GM21723 (cell line): ENCODE measurements at regions not wholly inside any gene's neighbourhood (a gene's known extent, or its start where the extent isn't known, plus 50 kb on each side); places are given as distances from the start of the nearest gene placed in this dataset.
"Not testable (repeated sequence)": the region's sequence is repeated elsewhere in the genome, so short reads cannot be mapped to it uniquely, and the experiment has no call there.

Experiments used
- ATAC-seq: cut with Tn5 transposase; IDR thresholded peaks from one replicate; pipeline ENCODE4 v1.9.1; 2021; ENCODE audit warnings: mild to moderate bottlenecking, moderate library complexity; ENCODE audit not compliant: unreplicated experiment

DNA sequence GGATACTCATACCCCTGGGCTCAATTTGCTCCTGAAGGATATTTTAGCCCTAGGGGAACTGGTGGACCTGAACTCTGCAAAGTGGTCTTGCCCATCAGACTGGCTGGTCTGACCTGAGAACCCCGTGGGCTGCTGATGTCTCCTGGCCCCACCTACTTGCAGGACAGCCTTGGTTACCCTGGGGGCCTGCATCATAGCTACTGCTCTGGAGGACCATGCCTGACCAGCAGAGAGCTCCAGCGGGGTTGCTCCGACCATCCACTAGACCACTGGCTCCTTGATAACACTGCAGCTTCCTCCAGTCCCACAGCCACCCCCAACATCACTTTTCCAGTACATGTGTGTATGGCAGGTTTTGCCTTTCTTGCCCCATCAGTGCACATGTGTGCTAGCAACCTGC is 331.6 kb upstream of the BRINP3 start:
- no peak for ATAC-seq

DNA sequence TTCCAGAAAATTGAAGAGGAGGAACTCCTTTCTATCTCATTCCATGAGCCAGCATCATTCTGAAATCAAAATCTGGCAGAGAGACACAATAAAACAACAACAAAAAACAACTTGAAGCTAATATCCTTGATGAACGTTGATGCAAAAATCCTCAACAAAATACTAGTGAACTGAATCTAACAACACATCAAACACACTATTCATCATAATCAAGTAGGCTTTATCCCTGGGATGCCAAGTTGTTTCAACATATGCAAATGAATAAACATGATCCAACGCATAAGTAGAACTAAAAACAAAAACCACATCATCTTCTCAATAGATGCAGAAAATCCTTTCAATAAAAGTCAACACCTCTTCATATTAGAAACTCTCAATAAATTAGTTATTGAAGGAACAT is 335.3 kb upstream of the BRINP3 start:
- no peak for ATAC-seq

DNA sequence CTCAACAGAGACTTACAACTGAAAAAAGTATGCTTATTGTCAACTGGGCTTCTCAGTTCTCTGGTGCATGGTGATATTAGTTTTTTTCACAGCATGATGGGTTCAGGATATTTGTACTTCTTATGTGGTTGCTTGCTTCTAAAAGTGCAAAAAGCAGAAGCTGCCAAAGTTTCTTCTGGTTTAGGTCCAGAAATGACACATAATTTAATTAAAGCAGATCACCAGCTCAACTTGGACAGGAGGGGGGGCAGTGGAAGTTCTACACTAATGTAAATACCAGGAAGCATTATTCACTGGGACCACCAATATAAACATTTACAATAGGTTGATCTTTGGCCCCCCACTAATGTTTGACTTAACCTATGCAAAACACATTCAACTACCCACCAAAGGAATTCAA is 354.8 kb upstream of the BRINP3 start:
- ATAC-seq = no peak

DNA sequence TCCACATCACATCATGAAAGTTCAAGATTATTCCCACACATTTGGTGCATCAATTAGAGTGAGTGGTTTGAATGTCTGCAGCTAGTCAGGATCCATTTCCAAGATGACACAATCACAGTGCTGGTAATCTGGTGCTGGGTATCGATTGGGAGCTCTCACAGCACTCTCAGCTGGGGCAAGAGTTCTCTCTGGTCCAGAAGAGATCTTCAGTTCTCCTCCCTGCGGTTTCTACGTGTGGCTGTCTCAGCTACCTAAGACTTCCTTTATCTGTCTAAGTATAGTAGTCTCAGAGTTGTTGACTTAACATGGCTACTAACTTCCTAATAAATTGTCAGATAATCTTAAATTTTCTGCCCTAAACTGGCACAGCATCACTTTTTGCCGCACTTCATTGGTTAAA is 358.0 kb upstream of the BRINP3 start:
- no peak for ATAC-seq

DNA sequence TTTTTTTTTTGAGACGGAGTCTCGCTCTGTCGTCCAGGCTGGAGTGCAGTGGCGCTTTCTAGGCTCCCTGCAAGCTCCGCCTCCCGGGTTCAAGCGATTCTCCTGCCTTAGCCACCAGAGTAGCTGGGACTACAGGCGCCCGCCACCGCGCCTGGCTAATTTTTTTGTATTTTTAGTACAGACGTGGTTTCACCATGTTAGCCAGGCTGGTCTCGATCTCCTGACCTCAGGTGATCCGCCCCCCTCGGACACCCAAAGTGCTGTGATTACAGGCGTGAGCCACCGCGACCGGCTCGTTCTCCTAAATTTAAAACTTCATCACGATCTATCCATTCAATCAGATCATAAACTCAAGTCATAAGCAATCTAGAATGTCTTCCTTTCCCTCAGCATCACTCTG is 359.5 kb upstream of the BRINP3 start:
- ATAC-seq = not testable (repeated sequence)

DNA sequence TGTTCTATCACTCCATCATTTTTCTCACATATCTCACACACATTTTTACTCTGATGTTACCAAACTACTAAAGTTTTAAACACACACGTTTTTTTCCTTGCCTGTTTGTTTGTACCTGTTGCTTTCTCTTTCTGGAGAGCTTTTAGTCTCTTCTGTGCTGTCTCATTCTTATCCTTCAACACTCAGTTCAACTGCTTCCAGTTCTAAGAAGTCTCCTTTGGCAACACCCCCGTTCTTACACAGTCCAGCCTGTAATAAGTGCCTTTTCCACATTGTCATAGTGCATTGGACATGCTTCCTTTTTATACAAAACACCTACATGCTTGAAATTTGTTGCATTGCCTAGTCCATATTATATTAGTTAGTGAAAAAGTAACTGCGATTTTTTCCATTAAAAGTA is 360.2 kb upstream of the BRINP3 start:
- no peak for ATAC-seq

DNA sequence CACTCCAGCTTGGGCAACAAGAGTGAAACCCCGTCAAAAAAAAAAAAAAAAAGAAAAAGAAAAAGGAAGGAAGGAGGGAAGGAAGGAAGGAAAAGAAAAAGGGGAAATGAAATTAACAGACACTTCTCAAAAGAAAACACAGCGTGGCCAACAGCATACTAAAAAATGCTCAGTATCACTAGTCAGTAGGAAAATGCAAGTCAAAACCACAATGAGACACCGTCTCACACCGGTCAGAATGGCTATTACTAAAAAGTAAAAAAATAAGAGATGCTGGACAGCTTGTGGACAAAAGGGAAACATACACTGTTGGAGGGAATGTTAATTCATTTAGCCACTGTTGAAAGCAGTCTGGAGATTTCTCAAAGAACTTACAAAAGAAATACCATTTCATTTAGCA is 369.5 kb upstream of the BRINP3 start:
- no peak for ATAC-seq

DNA sequence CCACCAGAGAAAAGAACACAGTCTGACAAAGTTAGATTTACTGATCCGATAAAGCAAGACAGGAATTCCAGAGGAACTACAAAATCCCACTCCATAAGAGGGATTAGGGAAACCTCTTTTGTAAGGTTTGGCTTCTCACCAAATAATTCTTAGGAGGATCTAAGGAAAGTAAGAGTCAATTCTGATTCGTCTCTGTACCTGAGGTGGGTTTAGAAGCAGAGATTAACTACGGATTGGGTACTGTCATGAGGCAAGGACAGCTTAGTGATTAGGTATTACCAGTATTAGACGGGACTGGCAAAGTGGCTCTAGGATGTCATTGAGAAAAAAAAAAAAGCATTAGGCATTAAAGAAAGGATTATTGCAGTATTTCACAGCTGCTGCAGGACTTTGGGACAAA is 371.7 kb upstream of the BRINP3 start:
- ATAC-seq = no peak

DNA sequence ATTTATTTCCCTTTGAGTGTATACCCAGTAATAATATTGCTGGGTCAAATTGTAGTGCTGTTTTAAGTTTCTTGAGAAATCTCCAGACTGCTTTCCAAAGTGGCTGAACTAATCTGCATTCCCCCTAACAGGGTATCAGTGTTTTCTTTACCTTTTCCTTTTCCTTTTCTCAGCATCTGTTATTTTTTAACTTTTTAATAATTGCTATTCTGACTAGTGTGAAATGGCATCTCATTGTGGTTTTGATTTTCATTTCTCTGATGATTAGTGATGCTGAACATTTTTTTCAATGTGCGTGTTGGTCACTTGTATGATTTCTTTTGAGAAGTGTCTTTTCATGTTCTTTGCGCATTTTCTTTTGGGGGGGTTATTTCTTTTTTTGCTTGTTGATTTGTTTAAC is 374.9 kb upstream of the BRINP3 start:
- ATAC-seq = no peak

DNA sequence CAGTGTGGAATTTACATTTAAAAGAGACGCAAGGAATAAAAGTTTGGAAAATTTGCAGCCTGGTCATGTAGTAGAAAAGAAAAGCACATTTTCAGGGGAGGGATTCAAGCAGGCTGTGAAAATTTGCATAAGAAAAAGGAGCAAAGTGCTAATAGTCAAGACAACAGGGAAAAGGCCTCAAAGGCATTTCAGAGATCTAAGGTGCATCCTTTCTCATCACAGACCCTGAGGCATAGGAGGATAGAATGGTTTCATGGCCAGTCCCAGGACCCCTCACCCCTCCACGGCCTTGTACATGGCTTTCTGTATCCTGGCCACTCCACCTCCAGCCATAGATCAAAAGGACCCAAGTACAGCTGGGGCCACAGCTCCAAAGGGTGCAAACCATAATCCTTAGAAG is 380.5 kb upstream of the BRINP3 start:
- no peak for ATAC-seq

DNA sequence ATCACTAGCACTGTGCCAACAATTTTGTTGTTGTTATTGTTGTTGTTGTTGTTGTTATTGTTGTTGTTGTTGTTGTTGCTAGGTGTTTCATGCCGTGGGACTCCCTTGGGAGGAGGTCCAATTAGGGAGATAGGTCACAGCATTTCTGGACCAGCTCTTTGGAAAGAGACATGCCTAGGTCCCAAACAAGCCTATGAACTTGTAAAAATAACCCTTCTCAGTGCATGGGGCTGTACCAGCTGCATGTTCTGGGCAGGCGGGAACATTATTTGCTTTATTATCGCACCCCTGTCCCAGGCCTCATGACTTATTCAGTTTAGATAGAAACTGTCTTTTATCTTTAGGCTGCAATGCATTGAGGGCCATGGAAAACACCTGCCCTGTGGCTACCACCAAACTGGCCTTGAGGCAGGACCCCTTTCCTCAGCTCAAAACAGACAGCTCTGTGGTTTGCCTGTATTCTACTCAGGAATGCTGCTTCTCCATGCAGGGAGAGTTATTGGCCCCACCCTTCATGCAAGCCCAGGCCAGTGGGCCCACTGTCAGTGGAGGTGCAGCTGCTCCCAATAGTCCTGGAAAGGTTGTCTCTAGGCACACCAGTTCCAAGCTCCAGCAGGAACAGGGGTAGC is 386.5 kb upstream of the BRINP3 start:
- no peak for ATAC-seq

DNA sequence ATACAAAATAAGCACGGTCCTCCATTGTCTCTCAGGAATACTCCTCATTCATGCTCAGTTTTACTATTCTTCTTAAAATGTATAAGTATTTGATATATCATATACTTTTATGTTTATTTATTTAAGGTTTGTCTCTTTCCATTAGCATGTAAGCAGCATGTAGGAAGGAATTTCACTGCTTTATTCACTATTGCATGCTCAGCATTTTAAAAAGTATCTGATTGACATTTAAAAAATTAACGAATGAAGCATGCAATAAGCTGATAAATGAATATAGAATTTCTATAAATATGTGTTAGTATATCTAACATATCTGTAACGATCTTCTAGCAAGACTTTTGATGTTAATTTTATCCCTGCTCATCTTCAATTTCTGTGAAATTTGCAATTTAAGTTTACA is 402.7 kb upstream of the BRINP3 start:
- no peak for ATAC-seq

DNA sequence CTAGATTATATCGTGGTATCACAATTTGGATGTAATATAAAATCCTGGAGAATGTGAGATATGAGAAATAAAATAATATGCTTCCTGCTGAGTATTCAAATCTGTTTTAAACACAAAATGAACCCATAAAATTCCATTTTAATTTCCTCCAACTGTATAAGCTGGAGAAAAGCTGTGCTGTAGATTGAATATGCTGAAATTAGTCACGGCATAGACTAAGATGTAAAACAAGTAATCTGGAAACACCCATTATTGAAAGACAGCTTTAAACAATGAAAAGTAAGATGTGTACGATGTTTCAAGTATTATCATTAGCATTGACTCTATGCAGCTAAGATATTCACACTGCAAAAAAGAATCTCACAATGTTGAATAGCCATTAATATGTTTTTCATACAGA is 403.4 kb upstream of the BRINP3 start:
- no peak for ATAC-seq

DNA sequence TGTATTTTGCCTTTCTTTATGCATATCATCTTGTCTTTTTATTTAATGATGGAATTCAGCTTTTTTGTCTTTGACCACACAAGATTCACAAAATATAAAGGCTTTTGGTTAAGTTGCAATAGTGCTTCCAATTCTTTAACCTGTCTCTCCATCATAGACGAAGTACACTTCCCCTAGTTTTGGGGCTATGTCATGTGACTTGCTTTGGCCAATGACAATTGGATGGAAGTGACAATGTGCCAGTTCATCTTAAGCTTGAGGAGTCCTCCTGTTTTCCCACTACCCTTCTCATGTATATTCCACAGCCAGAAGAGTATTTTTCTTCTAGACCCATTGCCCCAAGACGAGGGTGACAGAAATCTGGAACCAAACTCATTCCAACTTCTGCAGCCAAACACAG is 419.6 kb upstream of the BRINP3 start:
- no peak for ATAC-seq

DNA sequence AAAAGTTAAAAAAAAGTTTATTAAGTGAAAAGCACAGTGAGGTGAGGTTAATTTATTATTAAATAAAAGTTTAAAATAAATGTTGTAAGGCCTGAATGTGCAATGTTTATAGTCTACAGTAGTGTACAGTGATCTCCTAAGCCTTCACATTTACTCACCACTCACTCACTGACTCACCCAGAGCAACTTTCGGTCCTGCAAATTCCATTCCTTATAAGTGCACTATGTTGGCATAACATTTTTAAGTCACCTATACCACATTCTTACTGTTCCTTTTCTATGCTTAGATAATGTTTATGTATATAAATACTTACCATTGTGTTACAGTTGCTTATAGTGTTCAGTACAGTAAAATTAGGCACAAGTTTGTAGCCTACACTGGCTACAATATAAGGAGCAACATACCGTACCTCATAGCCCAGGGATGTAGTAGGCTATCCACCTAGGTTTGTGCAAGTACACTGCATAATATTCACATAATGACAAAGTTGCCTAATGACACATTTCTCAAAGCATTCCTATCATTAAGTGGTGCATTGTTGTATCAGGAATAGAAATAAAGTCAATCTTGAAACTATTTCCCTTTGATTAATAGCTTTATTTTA is 426.5 kb upstream of the BRINP3 start:
- no peak for ATAC-seq

DNA sequence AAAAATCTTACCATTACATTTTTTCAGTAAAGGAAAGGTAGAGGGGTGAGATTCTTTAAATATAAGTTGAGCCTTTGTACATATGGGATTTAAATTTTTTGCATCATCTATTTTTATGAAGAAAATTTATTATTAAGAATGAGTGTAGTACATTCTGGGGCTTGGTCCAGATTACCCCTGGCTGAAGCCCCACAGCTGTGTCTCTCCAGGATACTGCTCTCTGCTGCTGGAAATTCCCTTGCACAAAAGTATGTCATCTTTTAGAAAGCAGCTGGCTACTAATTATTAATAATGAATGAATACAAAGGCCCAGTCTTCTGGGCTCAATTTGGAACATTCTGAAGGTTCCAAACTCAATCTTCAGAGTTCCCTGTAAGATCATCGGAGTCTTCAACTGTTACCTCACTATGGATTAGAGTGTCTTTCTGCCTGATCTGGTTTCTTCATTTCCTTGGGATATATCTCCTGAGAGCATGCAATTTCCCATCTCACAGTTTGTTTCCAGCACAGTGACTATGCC is 428.6 kb upstream of the BRINP3 start:
- no peak for ATAC-seq

DNA sequence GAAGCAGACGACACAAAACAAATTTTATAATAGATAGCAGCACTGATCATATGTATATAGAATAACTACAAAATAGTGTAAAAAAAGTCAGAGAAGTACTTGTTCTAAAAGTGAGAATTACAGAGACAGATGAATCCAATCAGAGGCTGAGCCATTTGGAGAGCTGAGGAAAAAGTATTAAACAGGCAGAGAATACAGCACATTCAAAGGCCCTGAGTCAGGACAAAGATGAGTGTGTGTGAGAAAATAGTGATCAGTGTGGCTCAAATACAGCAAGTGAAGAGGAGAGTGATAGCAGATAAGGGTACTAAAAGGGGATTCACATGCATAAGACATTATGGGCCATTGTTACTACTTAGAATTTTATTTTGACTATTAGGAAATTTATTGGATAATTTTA is 430.6 kb upstream of the BRINP3 start:
- no peak for ATAC-seq

DNA sequence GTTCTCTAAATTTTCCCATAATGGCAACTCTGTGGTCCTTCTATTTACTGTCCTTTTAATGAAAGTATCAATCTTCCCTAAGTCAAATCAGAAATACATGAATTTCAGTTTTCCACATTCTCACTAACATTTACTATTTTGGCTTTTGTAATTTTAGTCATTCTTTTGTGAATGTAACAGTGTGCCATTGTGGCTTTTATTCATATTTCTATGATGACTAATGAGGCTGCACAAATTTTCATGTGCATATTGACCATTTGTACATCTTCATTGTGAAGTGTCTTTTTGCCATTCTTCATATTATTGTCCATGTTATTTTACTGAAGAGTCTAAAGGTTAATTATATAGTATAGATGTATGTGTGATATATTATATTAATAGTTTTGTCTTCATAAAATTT is 431.0 kb upstream of the BRINP3 start:
- no peak for ATAC-seq

DNA sequence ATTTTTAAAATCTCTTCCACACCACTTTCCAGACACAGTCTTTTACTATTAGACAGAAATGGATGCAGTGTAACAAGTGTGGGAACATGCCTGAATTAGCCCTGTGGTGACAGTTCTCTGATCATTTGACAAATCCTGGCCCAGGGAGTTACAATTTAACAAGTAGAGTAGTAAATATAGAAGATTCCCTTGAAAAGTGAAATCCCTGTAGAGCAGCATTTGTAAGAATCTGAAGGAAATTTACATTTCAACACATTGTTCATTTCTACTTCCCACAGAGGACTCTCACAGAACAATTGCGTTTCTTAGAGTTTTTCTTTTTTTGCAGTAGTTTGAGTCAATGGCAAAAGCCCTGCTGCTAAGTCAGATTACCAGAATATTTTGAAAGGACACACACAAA is 458.3 kb upstream of the BRINP3 start:
- no peak for ATAC-seq

DNA sequence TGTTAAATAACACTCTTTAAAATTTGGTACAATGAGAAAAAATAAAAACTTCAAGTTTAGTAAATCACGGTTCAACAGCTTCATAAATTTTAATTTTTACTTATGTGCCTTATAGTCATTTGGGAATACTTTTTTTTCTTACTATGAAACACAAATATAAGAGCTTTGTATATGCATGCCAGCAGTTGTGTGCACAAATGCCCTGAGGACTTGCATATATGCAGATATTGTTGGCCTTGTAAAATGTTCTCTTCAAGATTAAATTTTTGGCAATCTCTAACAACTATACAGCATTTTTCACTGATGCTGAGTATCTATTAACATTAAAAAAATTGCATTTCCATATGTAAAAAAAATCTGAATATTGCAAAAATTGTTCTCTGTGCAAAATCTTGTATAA is 458.7 kb upstream of the BRINP3 start:
- ATAC-seq = no peak

DNA sequence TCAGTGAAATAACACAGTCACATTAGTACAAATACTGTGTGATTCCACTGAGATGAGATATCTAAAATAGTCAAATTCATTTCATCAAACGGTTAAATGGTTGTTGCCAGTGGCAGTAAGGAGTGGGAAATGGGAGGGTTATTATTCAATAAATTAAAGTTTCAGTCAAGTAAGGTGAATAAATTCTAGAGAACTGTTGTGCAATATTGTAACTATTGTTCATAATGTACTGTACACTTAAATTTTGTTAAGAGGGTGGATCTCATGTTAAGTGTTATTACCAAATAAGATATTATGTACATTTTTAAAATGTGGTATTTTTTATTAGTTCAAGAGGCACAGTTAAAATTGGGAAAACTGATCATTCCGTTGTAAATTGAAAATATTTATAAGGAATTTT is 463.3 kb upstream of the BRINP3 start:
- ATAC-seq = no peak

DNA sequence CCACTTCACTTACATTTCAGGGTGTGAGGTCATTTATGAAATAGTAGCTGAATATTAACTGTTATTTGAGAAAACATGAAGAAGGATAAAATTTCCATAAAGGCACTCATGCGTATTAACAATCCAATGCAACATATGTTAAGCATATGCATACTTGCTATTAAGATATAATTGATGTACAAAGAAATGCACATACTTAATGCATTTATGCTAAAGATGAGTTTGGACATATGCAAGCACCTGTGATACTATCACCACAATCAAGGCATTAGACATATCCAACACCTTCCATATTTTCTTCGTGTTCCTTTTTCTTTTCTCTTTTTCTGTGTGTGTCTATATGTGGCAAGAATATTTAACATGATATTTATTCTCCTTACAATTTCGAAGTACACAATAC is 464.8 kb upstream of the BRINP3 start:
- ATAC-seq = no peak

DNA sequence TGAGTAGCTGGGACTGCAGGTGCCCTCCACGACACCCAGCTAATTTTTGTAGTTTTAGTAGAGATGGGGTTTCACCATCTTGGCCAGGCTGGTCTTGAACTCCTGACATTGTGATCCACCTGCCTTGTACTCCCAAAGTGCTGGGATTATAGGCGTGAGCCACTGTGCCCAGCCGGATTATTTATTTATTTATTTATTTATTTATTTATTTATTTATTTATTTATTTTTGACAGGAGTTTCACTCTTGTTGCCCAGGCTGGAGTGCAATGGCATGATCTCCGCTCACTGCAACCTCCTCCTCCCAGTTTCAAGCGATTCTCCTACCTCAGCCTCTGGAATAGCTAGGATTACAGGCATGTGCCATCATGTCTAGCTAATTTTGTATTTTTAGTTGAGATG is 466.1 kb upstream of the BRINP3 start:
- not testable (repeated sequence) for ATAC-seq
